ENCODE measurements at regions not wholly inside any gene's neighbourhood (a gene's known extent, or its start where the extent isn't known, plus 50 kb on each side); places are given as distances from the start of the nearest gene placed in this dataset.
"Not testable (repeated sequence)": the region's sequence is repeated elsewhere in the genome, so short reads cannot be mapped to it uniquely, and the experiment has no call there.

DNA sequence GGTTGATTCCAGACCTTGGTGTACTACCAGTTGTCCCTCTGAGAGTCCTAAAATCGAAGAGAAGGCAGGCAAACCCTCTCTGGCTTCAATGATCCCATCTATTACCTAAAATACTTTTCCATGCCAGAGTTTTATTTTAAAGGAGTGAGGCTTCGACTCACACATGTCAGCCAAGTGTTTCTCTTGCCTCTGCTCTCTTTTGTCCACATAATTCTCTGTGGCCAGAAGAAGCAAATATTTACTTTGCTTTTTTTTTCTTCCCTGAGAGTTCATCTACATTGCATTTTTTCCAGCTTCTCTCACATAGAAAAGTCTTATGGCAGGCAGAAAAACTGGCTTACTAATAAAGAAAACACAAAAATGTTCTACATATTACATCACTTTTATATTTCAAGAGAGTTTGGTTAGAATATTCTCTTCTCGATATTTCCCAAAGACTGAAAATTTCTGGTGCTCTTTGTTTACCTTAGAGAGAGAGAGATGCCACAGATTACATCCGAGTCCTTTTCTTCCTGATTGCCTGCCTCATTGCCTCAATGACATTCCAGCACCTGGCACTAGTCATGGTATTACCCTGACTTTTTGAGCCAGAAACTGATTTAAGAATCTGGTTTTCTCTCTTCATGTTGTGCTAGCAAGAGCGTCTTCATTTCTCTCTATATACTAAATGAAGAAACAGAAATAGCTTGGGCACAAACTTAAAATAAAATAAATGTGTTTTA lies 170.3 kb upstream of the FAM174A start:
- not testable (repeated sequence) for H3K27me3 ChIP-seq (ENCODE audit: control insufficient read depth, insufficient read depth, low read length); H3K9ac ChIP-seq (ENCODE audit: low read length); H3K9me3 ChIP-seq (ENCODE audit: control insufficient read depth, low read length); H3K4me1 ChIP-seq (ENCODE audit: control insufficient read depth, insufficient read depth, low read length); H3K4me3 ChIP-seq (ENCODE audit: low read length); H3K36me3 ChIP-seq (ENCODE audit: control insufficient read depth, insufficient read depth, low read length)

DNA sequence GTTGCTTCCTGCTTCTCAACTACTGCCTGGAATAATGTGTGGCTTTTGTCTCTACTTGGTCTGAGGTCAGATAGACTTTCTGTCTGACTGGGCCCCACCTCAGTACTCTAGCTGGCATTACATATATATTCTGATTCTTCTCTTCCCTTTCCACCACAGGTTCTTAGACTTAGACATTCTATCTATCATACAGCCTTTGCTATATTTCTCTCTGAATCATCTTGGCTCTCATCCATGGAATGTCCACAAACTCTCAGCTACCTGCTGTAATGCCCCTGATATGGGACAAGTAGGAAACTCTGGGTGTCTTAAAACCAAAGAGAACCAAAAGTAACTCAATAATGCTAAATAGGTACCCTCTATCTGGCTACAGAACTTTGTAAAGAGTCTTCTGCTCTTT lies 170.8 kb upstream of the FAM174A start:
- H3K36me3 ChIP-seq (ENCODE audit: control insufficient read depth, insufficient read depth, low read length); H3K9ac ChIP-seq (ENCODE audit: low read length); H3K4me3 ChIP-seq (ENCODE audit: low read length); H3K9me3 ChIP-seq (ENCODE audit: control insufficient read depth, low read length); H3K27me3 ChIP-seq (ENCODE audit: control insufficient read depth, insufficient read depth, low read length); H3K4me1 ChIP-seq (ENCODE audit: control insufficient read depth, insufficient read depth, low read length): not testable (repeated sequence)

DNA sequence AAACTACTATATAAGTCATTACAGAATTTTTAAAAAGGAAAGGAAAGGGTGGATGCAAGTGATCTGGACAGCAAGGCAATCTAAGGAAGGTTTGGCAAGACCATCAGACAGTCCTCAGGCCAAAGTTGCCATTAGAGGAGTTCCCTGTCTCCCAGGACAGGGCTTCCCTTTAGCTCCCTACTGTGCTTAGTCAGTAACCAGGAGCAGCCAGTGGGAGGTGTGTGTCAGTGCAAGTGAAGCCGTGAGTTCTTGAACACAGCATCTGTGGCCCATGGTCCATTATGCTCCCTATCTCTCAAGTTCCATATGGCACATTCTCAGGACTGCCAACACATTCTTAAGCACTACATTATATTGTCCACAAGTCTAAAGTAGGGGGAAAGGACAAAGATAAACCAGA lies 175.2 kb upstream of the FAM174A start:
- H3K9me3 ChIP-seq (ENCODE audit: control insufficient read depth, low read length); H3K4me3 ChIP-seq (ENCODE audit: low read length); H3K9ac ChIP-seq (ENCODE audit: low read length); H3K27me3 ChIP-seq (ENCODE audit: control insufficient read depth, insufficient read depth, low read length); H3K36me3 ChIP-seq (ENCODE audit: control insufficient read depth, insufficient read depth, low read length); H3K4me1 ChIP-seq (ENCODE audit: control insufficient read depth, insufficient read depth, low read length): not testable (repeated sequence)

DNA sequence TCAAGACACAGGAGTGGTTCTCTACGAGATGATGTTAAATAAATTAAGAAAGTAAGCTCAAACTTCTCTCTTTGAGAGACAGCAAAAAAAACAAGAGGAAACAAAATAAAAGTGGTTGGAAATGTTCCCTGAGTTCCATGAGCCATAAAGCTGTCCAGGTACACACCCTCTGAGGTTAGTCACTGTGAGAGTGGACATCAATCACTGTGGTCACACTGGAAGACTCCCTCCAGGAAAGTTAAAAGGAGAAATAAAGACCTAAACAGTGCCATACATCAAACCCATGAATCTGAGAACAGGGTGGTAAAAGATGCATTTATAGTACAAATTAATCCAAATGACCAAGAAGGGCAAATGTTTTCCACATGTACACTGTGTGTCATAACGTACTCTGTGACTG lies 188.9 kb upstream of the FAM174A start:
- H3K27me3 ChIP-seq (ENCODE audit: control insufficient read depth, insufficient read depth, low read length); H3K9me3 ChIP-seq (ENCODE audit: control insufficient read depth, low read length); H3K4me3 ChIP-seq (ENCODE audit: low read length); H3K9ac ChIP-seq (ENCODE audit: low read length); H3K36me3 ChIP-seq (ENCODE audit: control insufficient read depth, insufficient read depth, low read length); H3K4me1 ChIP-seq (ENCODE audit: control insufficient read depth, insufficient read depth, low read length): not testable (repeated sequence)

DNA sequence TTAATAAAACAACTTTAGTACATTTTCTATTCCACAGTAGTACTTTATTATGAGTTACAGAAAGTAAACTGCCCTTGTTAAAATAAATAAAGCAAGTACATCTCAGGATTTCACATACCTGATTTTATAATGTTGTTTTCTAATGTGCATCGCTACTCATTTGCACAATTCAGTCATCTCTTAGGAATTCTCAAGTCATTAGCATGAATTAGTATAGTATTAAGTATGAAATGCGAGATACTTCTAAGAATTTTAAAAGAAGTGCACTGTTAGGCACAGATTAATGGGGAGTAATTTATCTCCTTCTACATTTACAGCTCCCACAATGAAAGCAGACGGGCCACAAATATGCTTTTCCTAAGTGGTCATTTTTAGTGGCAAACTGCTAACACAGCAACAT lies 193.7 kb upstream of the FAM174A start:
- not testable (repeated sequence) for H3K4me3 ChIP-seq (ENCODE audit: low read length); H3K27me3 ChIP-seq (ENCODE audit: control insufficient read depth, insufficient read depth, low read length); H3K36me3 ChIP-seq (ENCODE audit: control insufficient read depth, insufficient read depth, low read length); H3K4me1 ChIP-seq (ENCODE audit: control insufficient read depth, insufficient read depth, low read length); H3K9me3 ChIP-seq (ENCODE audit: control insufficient read depth, low read length); H3K9ac ChIP-seq (ENCODE audit: low read length)

DNA sequence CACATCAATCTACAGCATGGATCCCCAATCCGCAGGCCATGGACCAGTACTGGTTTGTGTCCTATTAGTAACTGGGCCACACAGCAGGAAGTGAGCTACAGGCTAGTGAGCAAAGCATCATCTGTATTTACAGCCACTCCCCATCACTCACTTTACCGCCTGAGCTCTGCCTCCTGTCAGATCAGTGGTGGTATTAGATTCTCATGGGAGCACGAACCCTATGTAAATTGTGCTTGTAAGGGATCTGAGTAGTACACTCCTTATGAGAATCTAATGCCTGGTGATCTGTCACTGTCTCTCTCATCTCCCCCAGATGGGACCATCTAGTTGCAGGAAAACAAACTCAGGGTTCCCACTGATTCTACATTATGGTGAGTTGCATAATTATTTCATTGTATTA lies 212.7 kb upstream of the FAM174A start:
- Histone ChIP-seq H3K36me3 (ENCODE audit: control insufficient read depth, insufficient read depth, low read length) (no peaks in the 10 kb centered on the region), H3K27me3 (ENCODE audit: control insufficient read depth, insufficient read depth, low read length) (no peaks in the 10 kb centered on the region), H3K9me3 (ENCODE audit: control insufficient read depth, low read length) (no peaks in the 10 kb centered on the region), H3K9ac (ENCODE audit: low read length) (no peak overlapping the region), H3K4me1 (ENCODE audit: control insufficient read depth, insufficient read depth, low read length) (no peaks in the 10 kb centered on the region), H3K4me3 (ENCODE audit: low read length) (no peak overlapping the region)

DNA sequence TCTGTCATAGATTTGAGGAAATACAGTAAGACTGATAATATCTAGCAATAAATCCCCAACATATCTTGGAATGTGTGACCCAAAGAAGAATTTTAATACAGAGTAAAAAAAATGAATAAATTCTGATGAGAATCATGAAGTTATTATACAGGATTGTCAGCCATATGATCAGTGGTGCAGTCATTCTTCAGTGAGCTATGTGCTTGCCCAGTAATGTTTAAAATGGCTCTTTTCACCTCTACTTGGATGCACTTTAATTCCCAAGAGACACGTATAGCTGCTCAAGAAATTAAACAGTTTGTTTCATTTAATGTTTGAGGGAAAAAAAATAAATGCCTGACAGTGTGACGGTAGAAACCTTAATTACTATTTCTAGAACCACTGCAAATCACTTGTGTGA lies 215.3 kb upstream of the FAM174A start:
- Histone ChIP-seq H3K9ac (ENCODE audit: low read length) (no peak overlapping the region), H3K4me1 (ENCODE audit: control insufficient read depth, insufficient read depth, low read length) (no peaks in the 10 kb centered on the region), H3K9me3 (ENCODE audit: control insufficient read depth, low read length) (no peaks in the 10 kb centered on the region), H3K36me3 (ENCODE audit: control insufficient read depth, insufficient read depth, low read length) (no peaks in the 10 kb centered on the region), H3K4me3 (ENCODE audit: low read length) (no peak overlapping the region), H3K27me3 (ENCODE audit: control insufficient read depth, insufficient read depth, low read length) (no peaks in the 10 kb centered on the region)

DNA sequence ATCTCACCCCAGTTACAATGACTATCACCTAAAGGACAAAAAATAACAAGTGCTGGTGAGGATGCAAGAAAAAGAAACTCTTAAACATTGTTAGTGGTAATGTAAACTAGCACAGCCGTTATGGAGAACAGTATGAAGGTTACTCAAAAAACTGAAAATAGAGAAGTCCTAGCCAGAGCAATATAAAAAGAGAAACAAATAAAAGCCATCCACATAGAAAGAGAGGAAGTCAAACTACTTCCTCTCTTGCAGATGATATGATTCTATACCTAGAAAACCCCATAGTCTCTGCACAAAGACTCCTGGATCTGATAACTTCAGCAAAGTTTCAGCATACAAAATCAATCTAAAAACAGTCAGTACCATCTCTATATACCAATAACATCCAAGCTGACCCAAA lies 221.5 kb upstream of the FAM174A start:
- Histone ChIP-seq H3K27me3 (ENCODE audit: control insufficient read depth, insufficient read depth, low read length) (no peaks in the 10 kb centered on the region), H3K36me3 (ENCODE audit: control insufficient read depth, insufficient read depth, low read length) (no peaks in the 10 kb centered on the region), H3K9me3 (ENCODE audit: control insufficient read depth, low read length) (no peaks in the 10 kb centered on the region), H3K4me1 (ENCODE audit: control insufficient read depth, insufficient read depth, low read length) (no peaks in the 10 kb centered on the region), H3K9ac (ENCODE audit: low read length) (no peak overlapping the region), H3K4me3 (ENCODE audit: low read length) (no peak overlapping the region)

DNA sequence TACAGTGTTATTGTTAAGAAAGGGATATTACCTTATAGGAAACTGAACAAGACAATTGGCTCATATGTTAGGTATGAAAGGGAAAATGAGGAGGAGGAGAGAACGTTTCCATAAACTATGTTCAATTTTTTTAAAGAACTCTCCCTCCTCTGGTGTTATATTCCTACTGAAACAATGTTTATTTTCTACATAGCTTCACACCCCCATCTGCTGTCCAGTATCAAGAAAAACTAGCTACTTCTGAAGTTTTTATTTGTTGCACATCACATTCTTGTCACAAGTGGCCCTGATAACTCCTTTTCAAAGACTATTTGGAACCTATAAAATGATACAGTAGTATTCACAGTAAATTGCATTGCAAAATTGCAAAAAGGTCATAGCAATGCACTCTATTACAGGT lies 223.4 kb upstream of the FAM174A start:
- Histone ChIP-seq H3K9ac (ENCODE audit: low read length) (no peak overlapping the region), H3K36me3 (ENCODE audit: control insufficient read depth, insufficient read depth, low read length) (no peaks in the 10 kb centered on the region), H3K4me1 (ENCODE audit: control insufficient read depth, insufficient read depth, low read length) (no peaks in the 10 kb centered on the region), H3K4me3 (ENCODE audit: low read length) (no peak overlapping the region), H3K9me3 (ENCODE audit: control insufficient read depth, low read length) (no peaks in the 10 kb centered on the region), H3K27me3 (ENCODE audit: control insufficient read depth, insufficient read depth, low read length) (no peaks in the 10 kb centered on the region)

DNA sequence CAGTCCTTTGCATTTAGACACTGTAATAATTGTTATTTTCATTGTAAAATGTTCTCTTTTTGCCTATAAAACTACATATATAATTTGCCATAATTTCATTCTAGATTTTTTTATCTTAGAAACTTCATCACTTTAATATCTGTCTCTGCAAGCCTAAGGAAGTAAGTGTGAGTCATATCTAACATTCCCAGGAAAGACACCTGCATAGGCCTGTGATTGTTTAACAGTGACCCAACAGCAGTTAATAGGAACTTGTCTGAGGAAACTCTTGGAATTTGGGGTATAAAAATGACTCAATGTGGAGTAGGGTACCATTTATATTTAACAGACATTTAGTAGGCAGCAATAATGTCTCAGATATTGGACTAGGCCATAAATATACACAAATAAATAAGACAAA lies 229.2 kb upstream of the FAM174A start:
- Histone ChIP-seq H3K9ac (ENCODE audit: low read length) (no peak overlapping the region), H3K9me3 (ENCODE audit: control insufficient read depth, low read length) (no peaks in the 10 kb centered on the region), H3K4me3 (ENCODE audit: low read length) (no peak overlapping the region), H3K36me3 (ENCODE audit: control insufficient read depth, insufficient read depth, low read length) (no peaks in the 10 kb centered on the region), H3K27me3 (ENCODE audit: control insufficient read depth, insufficient read depth, low read length) (no peaks in the 10 kb centered on the region), H3K4me1 (ENCODE audit: control insufficient read depth, insufficient read depth, low read length) (no peaks in the 10 kb centered on the region)

DNA sequence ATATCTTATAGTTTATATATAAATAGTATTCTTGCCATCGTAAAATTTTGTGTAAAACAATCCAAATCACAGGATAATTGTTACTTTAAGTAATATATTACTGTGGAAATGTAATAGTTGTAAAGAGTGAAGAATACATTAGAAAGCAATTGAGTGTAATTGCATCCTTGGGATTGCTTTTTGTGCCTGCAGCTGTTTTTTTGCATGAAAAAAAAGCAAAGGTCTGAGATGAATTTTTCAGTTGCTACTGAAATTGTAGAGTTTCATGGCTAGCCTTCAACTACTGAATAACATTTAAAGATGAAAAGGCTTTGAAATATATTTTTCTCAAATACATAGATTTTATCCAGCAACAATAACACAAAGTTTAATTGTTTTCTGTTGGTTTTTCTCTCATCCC lies 232.0 kb upstream of the FAM174A start:
- no peaks in the 10 kb centered on the region for H3K27me3 ChIP-seq (ENCODE audit: control insufficient read depth, insufficient read depth, low read length)
- H3K4me3 ChIP-seq (ENCODE audit: low read length) = no peak overlapping the region
- no peaks in the 10 kb centered on the region for H3K4me1 ChIP-seq (ENCODE audit: control insufficient read depth, insufficient read depth, low read length)
- no peak overlapping the region for H3K9ac ChIP-seq (ENCODE audit: low read length)
- no peaks in the 10 kb centered on the region for H3K9me3 ChIP-seq (ENCODE audit: control insufficient read depth, low read length)
- H3K36me3 ChIP-seq (ENCODE audit: control insufficient read depth, insufficient read depth, low read length) = no peaks in the 10 kb centered on the region

DNA sequence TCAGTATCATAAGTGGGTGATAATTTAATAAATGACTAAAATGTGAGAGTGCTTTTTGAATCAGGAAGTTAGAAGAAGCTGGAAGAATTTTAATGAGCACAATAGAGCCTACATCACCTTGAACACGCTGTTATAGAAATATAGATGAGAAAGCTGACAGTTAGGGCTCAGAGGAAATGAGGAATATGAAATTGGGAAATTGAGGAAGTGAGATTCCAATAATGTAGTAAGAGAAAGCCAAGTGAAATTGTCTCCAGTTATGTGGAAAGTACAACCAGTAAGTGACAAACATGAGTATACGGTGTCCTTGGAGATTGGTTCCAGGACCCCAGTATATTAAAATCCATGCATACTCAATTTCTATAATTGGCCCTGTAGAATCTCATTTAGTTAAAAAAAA lies 235.9 kb upstream of the FAM174A start:
- Histone ChIP-seq H3K9ac (ENCODE audit: low read length) (no peak overlapping the region), H3K4me3 (ENCODE audit: low read length) (no peak overlapping the region), H3K9me3 (ENCODE audit: control insufficient read depth, low read length) (no peaks in the 10 kb centered on the region), H3K27me3 (ENCODE audit: control insufficient read depth, insufficient read depth, low read length) (no peaks in the 10 kb centered on the region), H3K4me1 (ENCODE audit: control insufficient read depth, insufficient read depth, low read length) (no peaks in the 10 kb centered on the region), H3K36me3 (ENCODE audit: control insufficient read depth, insufficient read depth, low read length) (no peaks in the 10 kb centered on the region)

DNA sequence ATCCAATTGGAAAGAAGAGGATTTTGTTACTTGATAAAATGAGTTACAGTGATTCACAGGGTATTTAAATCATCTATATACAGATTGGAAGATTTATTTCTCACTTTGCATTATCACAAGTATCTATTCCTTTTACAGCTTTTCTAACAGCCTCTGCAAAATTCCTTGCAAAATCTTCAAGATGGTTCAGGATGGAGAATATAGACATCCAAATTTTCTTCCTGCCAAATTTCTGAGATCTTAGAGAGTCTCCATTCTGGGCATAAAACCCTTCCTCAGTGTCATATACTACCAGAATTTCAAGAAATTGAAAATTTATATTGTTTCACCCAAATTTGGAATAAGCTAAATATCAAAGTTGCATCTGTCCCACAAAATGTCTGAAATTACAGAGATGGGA lies 259.1 kb upstream of the FAM174A start:
- Histone ChIP-seq H3K9me3 (ENCODE audit: control insufficient read depth, low read length) (no peaks in the 10 kb centered on the region), H3K27me3 (ENCODE audit: control insufficient read depth, insufficient read depth, low read length) (no peaks in the 10 kb centered on the region), H3K36me3 (ENCODE audit: control insufficient read depth, insufficient read depth, low read length) (no peaks in the 10 kb centered on the region), H3K9ac (ENCODE audit: low read length) (no peak overlapping the region), H3K4me3 (ENCODE audit: low read length) (no peak overlapping the region), H3K4me1 (ENCODE audit: control insufficient read depth, insufficient read depth, low read length) (no peaks in the 10 kb centered on the region)

Data from mucosa of stomach (tissue), 1 donor.